ENCODE measurements at regions not wholly inside any gene's neighbourhood (a gene's known extent, or its start where the extent isn't known, plus 50 kb on each side); places are given as distances from the start of the nearest gene placed in this dataset. TPM values are rescaled to one million over a fixed set of nuclear protein-coding genes. Genes with fewer than 3 reads are reported as not detected.

Small RNA genes lying in the stretch of these regions (microRNA-seq; reads per million reads assigned to microRNA genes)
- gene MIR2113 (ENCODE audit: borderline microRNAs expressed), result not detected
